NAMALWA (cell line): ENCODE measurements at regions not wholly inside any gene's neighbourhood (a gene's known extent, or its start where the extent isn't known, plus 50 kb on each side); places are given as distances from the start of the nearest gene placed in this dataset.

Experiments
- DNase-seq: peaks from one replicate; pipeline ENCODE4 v3.0.0-alpha.2; 2015; ENCODE audit warnings: low spot score

GRCh38 chrX:149274516-149275105 is 230.5 kb downstream of the IDS start:
- DNase-seq = no peak

- no peak for DNase-seq
These were observed 232.2 kb downstream of the IDS start for GRCh38 chrX:149272690-149273463.

GRCh38 chrX:149267878-149268813 is 237.0 kb downstream of the IDS start:
- no peak for DNase-seq

- DNase-seq = no peak
These were observed 243.0 kb downstream of the IDS start for GRCh38 chrX:149262086-149262485.

GRCh38 chrX:149259241-149259640 is 245.9 kb downstream of the IDS start:
- DNase-seq = no peak

- no peak for DNase-seq
These were observed 249.2 kb downstream of the IDS start for GRCh38 chrX:149255860-149256259.

GRCh38 chrX:149248073-149248625 is 257.0 kb downstream of the IDS start:
- no peak for DNase-seq

GRCh38 chrX:149230689-149231088 is 274.4 kb downstream of the IDS start:
- no peak for DNase-seq

- no peak for DNase-seq
These were observed 281.3 kb downstream of the IDS start for GRCh38 chrX:149223854-149224253.

GRCh38 chrX:149222040-149222439 is 283.1 kb downstream of the IDS start:
- no peak for DNase-seq

- DNase-seq = no peak
These were observed 283.9 kb downstream of the IDS start for GRCh38 chrX:149221230-149221629.

GRCh38 chrX:149213264-149213663 is 291.8 kb downstream of the IDS start:
- DNase-seq = no peak

- no peak for DNase-seq
These were observed 296.8 kb downstream of the IDS start for GRCh38 chrX:149208307-149208706.

- DNase-seq = no peak
These were observed 297.6 kb downstream of the IDS start for GRCh38 chrX:149207518-149207917.

GRCh38 chrX:149205937-149206336 is 299.2 kb downstream of the IDS start:
- DNase-seq = no peak

GRCh38 chrX:149205081-149205480 is 300.0 kb downstream of the IDS start:
- DNase-seq = no peak

GRCh38 chrX:149199734-149200133 is 305.4 kb downstream of the IDS start:
- DNase-seq = no peak

- DNase-seq = no peak
These were observed 305.9 kb downstream of the IDS start for GRCh38 chrX:149198980-149199732.

- DNase-seq = no peak
These were observed 320.0 kb downstream of the IDS start for GRCh38 chrX:149185087-149185486.

GRCh38 chrX:149161435-149162088 is 343.5 kb downstream of the IDS start:
- DNase-seq = no peak

GRCh38 chrX:149157976-149158375 is 347.1 kb downstream of the IDS start:
- DNase-seq = no peak
